ENCODE measurements at regions not wholly inside any gene's neighbourhood (a gene's known extent, or its start where the extent isn't known, plus 50 kb on each side); places are given as distances from the start of the nearest gene placed in this dataset.
"Not testable (repeated sequence)": the region's sequence is repeated elsewhere in the genome, so short reads cannot be mapped to it uniquely, and the experiment has no call there.

DNA sequence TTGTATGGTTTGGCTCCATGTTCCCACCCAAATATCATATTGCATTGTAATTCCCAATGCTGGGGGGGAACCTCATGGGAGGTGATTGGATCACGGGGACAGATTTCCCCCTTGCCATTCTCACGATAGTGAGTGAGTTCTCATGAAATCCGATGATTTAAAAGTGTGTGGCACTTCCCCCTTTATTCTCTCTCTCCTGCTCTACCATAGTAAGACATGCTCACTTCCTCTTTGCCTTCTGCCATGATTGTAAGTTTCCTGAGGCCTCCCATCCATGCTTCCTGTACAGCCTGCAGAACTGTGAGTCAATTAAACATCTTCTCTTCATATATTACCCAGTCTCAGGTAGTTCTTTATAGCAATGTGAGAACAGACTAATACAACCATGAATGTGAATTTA, 211.6 kb upstream of the NR5A2 start:
- TF ChIP-seq CTCF (conservative IDR thresholded peaks at IDR 0.05; ENCODE audit: low read length) = no peak
- DNase-seq (ENCODE audit: low read depth) = no peak
- no peak overlapping the region for H3K4me3 ChIP-seq (ENCODE audit: low read length)

DNA sequence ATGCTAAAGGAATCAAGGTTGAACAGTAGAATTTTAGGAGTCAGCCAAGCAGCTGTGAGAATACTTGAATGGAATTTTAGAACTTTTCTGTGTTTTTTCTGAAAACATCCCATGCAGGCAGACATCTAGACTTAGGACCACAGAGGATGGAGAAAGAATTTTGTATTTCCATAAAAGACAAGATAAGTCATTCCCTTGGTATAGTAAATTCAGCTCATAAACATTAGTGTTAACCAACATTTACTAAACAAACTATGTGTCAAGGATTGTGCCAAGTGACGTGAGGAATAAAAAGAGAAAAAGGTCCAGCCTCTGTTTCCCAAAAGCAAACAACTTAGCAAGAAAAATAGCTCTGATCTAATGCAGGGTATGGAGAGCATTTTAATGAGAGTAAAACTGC, 210.2 kb upstream of the NR5A2 start:
- no peak for TF ChIP-seq CTCF (conservative IDR thresholded peaks at IDR 0.05; ENCODE audit: low read length)
- DNase-seq (ENCODE audit: low read depth) = no peak
- no peak overlapping the region for H3K4me3 ChIP-seq (ENCODE audit: low read length)

DNA sequence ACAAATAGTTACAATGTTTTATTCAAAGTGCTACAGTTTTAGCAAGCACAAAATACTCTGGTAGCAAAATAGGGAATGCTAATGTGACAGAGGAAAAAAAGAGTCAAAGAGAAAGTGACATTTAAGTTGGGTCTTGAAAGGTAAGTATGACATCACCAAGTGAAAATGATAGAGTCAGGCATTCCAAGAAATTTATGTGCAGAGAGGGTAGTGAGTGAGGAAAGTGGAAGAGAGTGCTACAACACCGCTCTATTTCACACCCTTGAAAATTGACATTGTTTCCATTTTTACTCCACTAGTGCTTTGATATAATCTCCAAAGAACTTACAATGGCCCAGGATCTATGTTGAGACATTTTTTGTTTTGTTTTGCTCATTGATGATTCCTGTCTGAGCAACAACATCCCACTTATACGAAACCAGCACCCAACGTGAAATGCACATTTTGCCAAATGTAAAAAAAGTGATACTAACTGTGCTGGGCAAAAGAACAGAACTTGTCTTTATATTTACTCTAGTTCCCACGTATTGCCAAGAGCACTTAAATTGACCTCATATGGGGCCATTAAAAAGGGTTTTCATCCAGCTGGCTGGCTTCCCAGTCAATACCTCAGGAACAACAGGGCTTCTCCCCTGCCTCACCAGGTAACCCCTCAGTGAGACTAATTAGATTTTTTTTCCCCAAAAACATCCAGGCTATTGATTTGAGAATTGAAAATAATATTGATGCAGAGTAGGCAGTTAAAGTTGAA, 206.3 kb upstream of the NR5A2 start:
- no peak for DNase-seq (ENCODE audit: low read depth)
- no peak for TF ChIP-seq CTCF (conservative IDR thresholded peaks at IDR 0.05; ENCODE audit: low read length)

DNA sequence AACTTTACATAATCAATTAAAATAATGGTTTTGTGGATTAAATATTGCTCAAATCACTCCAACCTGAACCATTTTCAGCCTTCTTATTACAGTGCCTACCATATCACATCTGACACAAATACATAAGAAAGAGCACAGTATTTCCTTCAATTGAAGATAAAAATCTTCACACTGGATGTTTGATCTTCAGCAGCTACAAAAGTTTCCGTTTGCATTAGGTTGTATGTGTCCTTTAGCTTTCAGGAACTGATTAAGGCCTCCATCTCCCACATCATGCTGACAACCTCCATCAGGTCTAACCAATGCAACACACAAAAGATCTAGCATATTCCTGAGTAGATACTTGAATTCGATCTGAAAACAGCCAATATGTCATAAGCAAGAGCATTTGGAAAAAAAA, 195.1 kb upstream of the NR5A2 start:
- no peak overlapping the region for H3K4me3 ChIP-seq (ENCODE audit: low read length)
- no peak for TF ChIP-seq CTCF (conservative IDR thresholded peaks at IDR 0.05; ENCODE audit: low read length)
- no peak for DNase-seq (ENCODE audit: low read depth)

More for the DNA sequence above, 206.3 kb upstream of the NR5A2 start:
- H3K4me3 ChIP-seq (ENCODE audit: low read length) = no peak overlapping the region

- H3K4me3 ChIP-seq (ENCODE audit: low read length) = no peak overlapping the region
- no peak for TF ChIP-seq CTCF (conservative IDR thresholded peaks at IDR 0.05; ENCODE audit: low read length)
- no peak for DNase-seq (ENCODE audit: low read depth)
Observed at GRCh38 chr1:199834711-199835110, 192.8 kb upstream of the NR5A2 start.

GRCh38 chr1:199836430-199836829, 191.1 kb upstream of the NR5A2 start:
- no peak overlapping the region for H3K4me3 ChIP-seq (ENCODE audit: low read length)
- TF ChIP-seq CTCF (conservative IDR thresholded peaks at IDR 0.05; ENCODE audit: low read length) = no peak
- DNase-seq (ENCODE audit: low read depth) = no peak

DNA sequence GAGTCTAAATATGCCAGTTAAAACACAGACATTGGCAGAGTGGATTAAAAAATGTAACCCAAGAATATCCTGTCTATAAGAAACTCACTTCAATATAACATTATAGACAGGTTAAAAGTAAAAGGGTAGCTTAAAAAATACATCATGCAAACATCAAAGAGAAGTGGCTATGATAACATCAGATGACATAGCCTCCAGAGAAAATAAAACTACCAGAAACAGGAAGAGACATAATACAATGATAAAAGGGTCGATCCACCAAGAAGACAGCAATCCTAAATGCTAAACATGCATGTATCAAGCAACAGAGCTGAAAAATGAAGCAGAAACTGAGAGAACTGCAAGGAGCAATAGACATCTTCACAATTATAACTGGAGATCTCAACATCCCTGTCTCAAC, 190.2 kb upstream of the NR5A2 start:
- no peak for DNase-seq (ENCODE audit: low read depth)
- H3K4me3 ChIP-seq (ENCODE audit: low read length) = no peak overlapping the region
- no peak for TF ChIP-seq CTCF (conservative IDR thresholded peaks at IDR 0.05; ENCODE audit: low read length)

- not testable (repeated sequence) for H3K4me3 ChIP-seq (ENCODE audit: low read length); DNase-seq (ENCODE audit: low read depth)
Observed at GRCh38 chr1:199839608-199840007, 187.9 kb upstream of the NR5A2 start.

- DNase-seq (ENCODE audit: low read depth); H3K4me3 ChIP-seq (ENCODE audit: low read length): not testable (repeated sequence)
Observed at GRCh38 chr1:199843096-199843495, 184.4 kb upstream of the NR5A2 start.

All from AG10803 (cell line).